Coronary artery (tissue), 2 donors: ENCODE measurements at regions not wholly inside any gene's neighbourhood (a gene's known extent, or its start where the extent isn't known, plus 50 kb on each side); places are given as distances from the start of the nearest gene placed in this dataset.

Source experiments
- DNase-seq: peaks from one replicate; pipeline ENCODE4 v3.0.0-alpha.2; 2017; ENCODE audit warnings: low spot score
- H3K27ac ChIP-seq, 2 donors: fragments of 200-600 bp; sonication (generic); one replicate each; pipeline ENCODE4 v1.5.1; 2016 to 2019
- H3K4me3 ChIP-seq: fragments of 200-600 bp; sonication (generic); 2 replicates; pipeline ENCODE4 v1.5.1; 2016; ENCODE audit warnings: mild to moderate bottlenecking, moderate library complexity
- CTCF ChIP-seq: fragments of 200-600 bp; sonication (generic); IDR thresholded peaks from one replicate; pipeline ENCODE4 v1.5.1; 2019; ENCODE audit warnings: antibody characterized with exemption

GRCh38 chr5:101675510-101676219 is 620.4 kb downstream of the SLCO4C1 start:
- no peak for DNase-seq
- no peak overlapping the region for H3K4me3 ChIP-seq
- no peak for TF ChIP-seq CTCF
- H3K27ac ChIP-seq = no peak overlapping the region

- no peak for DNase-seq
- Histone ChIP-seq H3K27ac (no peak overlapping the region), H3K4me3 (no peak overlapping the region)
- TF ChIP-seq CTCF = no peak
These were observed 623.0 kb downstream of the SLCO4C1 start for GRCh38 chr5:101673120-101673519.

- Histone ChIP-seq H3K4me3 (no peak overlapping the region), H3K27ac (no peak overlapping the region)
- no peak for DNase-seq
- no peak for TF ChIP-seq CTCF
These were observed 631.9 kb downstream of the SLCO4C1 start for GRCh38 chr5:101664071-101664791.

GRCh38 chr5:101663543-101663942 is 632.5 kb downstream of the SLCO4C1 start:
- no peak for TF ChIP-seq CTCF
- Histone ChIP-seq H3K4me3 (no peak overlapping the region), H3K27ac (no peak overlapping the region)
- no peak for DNase-seq

- H3K27ac ChIP-seq = no peak overlapping the region
- TF ChIP-seq CTCF = no peak
- H3K4me3 ChIP-seq = no peak overlapping the region
- no peak for DNase-seq
These were observed 633.8 kb downstream of the SLCO4C1 start for GRCh38 chr5:101662263-101662662.

GRCh38 chr5:101658433-101658832 is 637.7 kb downstream of the SLCO4C1 start:
- DNase-seq = no peak
- no peak for TF ChIP-seq CTCF
- no peak overlapping the region for H3K4me3 ChIP-seq
- H3K27ac ChIP-seq = no peak overlapping the region

GRCh38 chr5:101653996-101654395 is 642.1 kb downstream of the SLCO4C1 start:
- no peak for DNase-seq
- no peak overlapping the region for H3K27ac ChIP-seq
- H3K4me3 ChIP-seq = no peak overlapping the region
- TF ChIP-seq CTCF = no peak
